HS-27A (cell line): ENCODE measurements at regions not wholly inside any gene's neighbourhood (a gene's known extent, or its start where the extent isn't known, plus 50 kb on each side); places are given as distances from the start of the nearest gene placed in this dataset.
"Not testable (repeated sequence)": the region's sequence is repeated elsewhere in the genome, so short reads cannot be mapped to it uniquely, and the experiment has no call there.

Experiments
- DNase-seq: peaks from one replicate; pipeline ENCODE4 v3.0.0-alpha.2; 2012; ENCODE audit warnings: low read depth, missing footprints

- no peak for DNase-seq
Observed at GRCh38 chr6:169980826-169981450, 229.5 kb downstream of the ERMARD start.

- DNase-seq, result no peak
Observed at GRCh38 chr6:169979873-169980432, 228.5 kb downstream of the ERMARD start.

DNA sequence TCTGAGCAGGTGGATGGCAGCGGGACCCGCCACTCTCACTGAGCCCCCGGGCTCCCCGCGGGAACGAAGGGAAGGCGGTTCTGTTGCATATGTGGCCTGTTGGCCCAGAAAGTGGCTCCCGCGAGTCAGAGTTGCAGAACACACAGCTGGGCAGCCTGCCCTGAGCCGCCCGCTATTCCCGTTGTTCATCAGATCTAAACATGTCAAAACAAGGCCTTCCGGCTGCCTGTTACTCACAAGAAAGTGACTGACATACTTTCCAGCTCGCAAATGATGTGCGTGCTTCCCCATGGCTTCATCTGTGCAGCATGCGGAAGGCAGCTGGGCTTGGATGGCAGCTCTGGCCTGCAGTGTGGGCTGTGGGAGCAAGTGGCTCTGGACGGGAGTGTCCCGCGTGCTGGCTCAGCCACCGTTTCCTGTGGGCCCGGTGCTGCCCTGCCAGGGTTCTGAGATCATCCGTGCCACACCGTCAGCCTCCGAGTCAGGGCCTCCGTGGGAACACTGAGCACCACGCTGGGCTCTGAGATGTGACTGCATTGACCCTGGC lies 227.3 kb downstream of the ERMARD start:
- DNase-seq, result no peak

- DNase-seq, result no peak
Observed at GRCh38 chr6:169977434-169978265, 226.2 kb downstream of the ERMARD start.

DNA sequence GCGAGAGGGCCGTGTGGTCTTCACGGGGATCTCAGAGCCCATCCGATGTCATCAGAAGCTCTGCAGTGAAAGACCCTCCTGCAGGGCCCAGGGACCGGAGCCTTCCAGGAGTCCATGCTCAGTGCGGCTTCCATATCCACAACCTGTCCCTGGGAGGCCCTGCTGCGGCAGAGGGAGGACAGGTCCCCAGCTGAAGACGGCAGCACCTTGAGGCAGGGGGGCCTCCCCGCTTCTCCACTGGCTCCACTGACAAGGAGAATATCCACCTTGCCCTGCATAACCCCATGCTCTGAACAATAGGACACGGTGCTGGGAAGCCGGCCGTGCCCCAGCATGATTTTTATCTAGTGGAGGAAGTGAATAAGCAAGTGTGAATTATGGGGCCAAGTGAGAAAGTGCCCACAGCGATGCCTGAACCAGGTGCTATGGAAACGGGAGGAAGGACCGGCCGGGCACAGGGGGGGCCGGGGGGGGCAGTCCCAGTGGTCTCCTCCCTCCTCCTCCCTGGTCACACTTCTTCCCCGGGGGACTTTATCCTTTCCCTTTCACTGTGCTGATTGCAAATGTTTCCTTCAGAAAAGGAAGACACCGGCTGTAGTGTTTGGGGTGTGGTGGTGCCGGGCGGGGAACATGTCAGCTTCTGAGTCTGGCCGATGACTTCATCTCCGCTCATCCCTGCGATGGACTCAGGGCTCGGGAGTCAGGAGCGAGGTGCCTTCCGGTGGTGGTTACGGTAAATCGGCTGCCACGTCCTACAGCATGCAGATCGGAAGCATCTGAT lies 225.1 kb downstream of the ERMARD start:
- DNase-seq, result no peak

GRCh38 chr6:169975701-169976100 lies 224.3 kb downstream of the ERMARD start:
- no peak for DNase-seq

DNA sequence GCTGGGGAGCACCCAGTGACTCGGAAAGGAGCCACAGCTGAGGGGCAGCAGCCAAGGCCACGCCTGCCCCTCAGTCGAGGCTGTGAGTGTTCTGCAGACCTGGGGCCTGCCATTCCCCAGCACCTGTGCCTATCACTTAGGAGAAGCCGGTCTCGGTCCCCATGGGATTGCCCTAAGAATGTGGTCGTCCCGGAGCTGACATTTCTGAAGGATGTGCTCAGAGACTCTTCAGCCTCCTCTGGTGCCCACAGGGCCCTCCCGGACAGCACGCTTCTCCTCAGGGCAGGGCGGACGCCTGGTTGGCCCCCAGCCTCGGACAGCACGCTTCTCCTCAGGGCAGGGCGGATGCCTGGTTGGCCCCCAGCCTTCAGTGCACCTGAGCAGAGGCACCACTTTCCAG lies 223.9 kb downstream of the ERMARD start:
- DNase-seq, result no peak

DNA sequence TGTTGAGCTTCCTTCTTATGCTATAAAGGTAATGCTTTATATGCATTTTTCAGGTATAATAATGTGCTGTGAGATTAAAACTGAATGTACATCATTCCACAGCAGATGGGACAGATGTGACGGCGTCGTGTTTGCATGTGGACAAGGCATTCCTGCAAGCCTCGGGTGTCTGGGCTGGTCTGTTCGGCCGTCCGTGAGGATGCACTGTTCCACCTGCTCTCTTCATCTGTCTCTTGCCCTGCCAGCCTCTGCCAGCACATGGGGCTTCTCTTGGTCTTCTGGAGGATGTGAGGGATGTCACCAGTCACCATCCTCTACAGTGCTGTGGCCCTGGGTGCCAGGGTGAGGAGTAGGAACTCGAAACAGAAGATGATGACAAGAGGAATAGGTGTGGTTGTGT lies 223.2 kb downstream of the ERMARD start:
- no peak for DNase-seq

DNA sequence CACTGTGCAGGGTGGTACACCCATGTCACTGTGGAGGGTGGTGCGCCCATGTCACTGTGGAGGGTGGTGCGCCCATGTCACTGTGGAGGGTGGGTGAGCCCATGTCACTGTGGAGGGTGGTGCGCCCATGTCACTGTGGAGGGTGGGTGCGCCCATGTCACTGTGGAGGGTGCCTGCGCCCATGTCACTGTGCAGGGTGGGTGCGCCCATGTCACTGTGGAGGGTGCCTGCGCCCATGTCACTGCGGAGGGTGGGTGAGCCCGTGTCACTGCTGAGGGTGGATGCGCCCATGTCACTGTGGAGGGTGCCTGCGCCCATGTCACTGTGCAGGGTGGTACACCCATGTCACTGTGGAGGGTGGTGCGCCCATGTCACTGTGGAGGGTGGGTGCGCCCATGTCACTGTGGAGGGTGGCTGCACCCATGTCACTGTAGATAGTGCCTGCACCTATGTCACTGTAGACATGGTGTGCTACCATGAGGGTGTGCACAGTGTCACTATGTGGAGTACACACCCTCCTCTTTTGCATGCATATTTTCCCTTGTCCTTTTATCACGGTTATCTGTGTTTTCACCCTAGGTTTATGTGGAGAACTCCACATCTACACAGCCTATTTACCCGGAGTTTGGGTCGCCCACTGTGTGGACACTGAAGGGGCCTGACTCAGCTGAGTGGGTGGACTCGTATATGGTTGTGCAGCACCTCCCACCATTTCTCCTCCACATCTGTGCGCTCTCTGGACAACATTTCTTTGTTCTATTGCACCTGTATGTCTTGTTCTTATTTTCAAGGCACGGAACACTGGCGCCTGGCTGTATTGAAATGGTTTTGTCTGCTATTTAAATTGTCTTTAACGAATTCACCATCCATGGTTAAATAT lies 222.4 kb downstream of the ERMARD start:
- not testable (repeated sequence) for DNase-seq

DNA sequence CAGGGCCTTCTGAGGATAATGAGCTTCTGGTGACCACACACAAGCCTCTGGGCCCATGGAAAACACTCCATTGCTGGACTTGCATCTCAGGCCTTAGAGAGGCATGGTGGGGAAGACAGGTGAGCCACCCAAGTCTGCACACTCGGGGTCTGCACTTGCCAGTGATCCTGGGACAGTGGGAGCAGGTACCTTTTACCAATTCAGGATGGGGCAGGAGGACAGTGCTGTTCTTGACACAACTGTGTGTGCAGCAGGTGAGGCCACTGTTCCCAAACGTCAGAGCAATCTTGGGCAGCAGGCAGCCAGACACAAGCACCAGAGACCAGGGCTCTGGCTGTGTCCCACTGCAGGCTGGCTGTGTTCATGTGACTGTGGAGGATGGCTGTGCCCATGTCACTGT lies 221.3 kb downstream of the ERMARD start:
- DNase-seq, result no peak

DNA sequence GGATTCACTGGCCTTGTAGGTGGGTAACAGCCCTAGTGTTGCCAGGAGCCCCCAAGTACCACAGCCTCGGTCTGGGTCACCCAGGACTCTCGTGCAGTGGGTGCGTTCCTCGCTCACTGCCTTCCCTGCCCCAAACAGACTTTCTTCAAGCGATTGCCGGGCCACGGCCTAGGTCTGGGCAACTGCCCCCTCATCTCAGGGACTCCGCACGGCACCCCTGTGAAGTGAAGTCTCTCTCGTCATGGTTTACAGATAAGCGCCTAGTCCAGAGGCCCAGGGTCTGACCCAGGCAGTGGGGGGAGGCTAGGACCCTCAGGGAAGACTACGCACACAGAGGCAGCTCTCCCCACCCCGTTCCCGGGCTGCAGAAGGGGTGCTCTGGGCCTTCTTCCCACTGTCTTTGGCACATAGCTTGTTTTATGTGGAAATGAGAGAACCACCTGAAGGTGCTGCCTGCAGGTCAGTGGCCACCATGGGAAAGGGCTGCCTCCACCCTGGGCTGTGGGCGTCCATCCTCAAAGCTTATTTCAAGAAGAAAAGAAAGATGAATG lies 220.8 kb downstream of the ERMARD start:
- DNase-seq, result no peak

- no peak for DNase-seq
Observed at GRCh38 chr6:169971081-169971861, 219.8 kb downstream of the ERMARD start.

DNA sequence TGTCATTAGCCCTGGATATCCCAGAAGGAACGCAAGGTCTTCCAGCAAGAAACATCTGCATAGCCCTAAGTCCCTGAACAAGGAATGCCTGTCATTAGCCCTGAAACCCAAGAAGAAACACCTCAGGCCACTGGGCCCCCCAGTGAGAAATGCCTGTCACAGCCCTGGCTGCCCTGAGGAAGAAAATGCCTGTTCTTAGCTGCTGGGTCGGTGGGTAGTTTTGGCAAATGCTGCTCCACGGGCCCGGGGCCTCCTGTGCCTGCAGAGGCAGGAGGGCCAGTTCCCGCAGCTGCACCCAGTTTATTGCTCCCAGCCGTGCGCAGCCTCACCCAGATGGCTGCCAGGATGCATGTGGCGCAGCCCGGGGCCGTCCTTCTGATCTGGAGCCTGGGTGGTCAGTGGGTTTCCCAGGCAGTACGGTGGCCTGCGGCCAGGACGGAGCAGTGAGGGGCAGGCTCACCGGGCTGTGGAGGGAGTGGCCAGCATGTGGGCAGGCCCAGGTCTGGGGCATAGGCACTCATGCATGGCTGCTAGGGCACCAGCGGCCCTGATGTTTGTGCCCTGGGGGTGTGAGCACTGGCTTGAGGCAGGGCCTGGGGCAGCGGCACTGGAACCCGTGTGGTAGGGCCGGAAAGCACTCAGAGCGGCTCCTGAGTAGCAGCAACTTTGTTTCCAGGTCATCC lies 219.0 kb downstream of the ERMARD start:
- DNase-seq, result no peak

GRCh38 chr6:169969372-169970099 lies 218.1 kb downstream of the ERMARD start:
- no peak for DNase-seq

DNA sequence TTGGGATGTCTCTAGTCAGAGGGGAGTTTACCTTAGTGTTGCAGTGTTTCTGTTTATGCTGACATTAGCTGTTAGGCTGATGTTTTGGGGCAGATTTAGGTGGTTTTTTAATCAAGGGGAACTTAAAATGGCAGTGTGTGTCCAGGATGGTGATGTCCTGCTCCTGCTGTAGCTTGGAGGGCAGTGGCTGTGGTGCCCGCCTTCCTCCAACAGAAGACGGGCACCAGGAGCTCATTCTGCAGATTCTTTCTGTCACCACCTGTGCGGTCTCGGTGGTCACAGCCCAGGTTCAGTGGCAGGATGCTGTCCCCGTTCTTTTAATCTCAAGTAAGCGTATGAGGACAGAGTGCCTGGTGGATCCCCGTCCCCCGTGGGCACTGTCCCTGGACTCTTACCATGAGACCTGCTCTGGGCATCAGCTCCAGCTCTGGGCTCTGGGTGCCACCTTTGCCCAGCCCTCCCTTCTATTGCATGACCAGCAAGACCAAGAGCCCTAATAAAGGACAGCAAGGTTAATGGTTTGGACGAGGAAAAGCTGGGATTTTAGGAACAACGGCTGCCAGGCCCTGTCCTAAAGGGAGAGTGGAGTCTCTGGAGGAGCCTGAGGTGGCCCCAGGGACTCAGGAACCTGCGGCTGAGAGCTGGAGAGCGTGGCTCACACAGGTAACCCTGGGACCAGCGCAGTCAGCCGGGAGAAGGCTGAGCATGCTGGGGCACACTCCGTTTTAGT lies 217.3 kb downstream of the ERMARD start:
- DNase-seq, result no peak

DNA sequence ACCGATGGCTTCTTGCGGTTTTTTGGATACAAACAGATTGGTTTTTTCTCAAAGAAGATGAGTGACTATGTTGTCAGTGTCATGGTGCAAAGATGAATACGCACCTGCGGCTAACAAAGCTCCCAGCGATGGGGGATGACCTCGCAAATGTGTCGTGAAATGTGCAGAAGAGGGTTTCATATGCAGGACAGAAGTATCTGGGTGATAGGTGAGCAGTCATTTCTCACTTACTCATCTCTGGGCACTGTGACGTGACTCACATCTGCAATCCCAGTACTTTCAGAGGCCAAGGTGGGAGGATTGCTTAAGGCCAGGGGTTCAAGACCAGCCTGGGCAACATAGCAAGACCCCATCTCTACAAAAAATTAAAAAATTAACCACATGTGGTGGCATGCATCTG lies 216.3 kb downstream of the ERMARD start:
- DNase-seq, result no peak

- no peak for DNase-seq
Observed at GRCh38 chr6:169966312-169967181, 215.1 kb downstream of the ERMARD start.
